HEK293 (cell line): ENCODE measurements at regions not wholly inside any gene's neighbourhood (a gene's known extent, or its start where the extent isn't known, plus 50 kb on each side); places are given as distances from the start of the nearest gene placed in this dataset.
"Not testable (repeated sequence)": the region's sequence is repeated elsewhere in the genome, so short reads cannot be mapped to it uniquely, and the experiment has no call there.

ENCODE experiments used
- CTCF ChIA-PET: fragments of 350-600 bp; formaldehyde crosslinking; extraction: SDS; loops from one replicate; lab custom pipeline; 2021; ENCODE audit warnings: antibody characterized with exemption; lab: Yijun Ruan, JAX
- POLR2A ChIA-PET: fragments of 300-600 bp; formaldehyde crosslinking; extraction: SDS; loops from one replicate; lab custom pipeline; 2020; ENCODE audit warnings: antibody characterized with exemption, inconsistent platforms; lab: Yijun Ruan, JAX
- H3K27ac ChIP-seq: fragments of 200-500 bp; sonication (Bioruptor generic); 2 replicates; pipeline ENCODE4 v1.5.1; 2014; ENCODE audit warnings: low read depth, low read length, control low read depth, inconsistent platforms; ENCODE audit errors: extremely low read depth
- H3K36me3 ChIP-seq, 2 experiments: fragments of 200-500 bp in 1 of 2; sonication (Bioruptor generic) in 1 of 2; 1 replicate in 1 of 2; 2 replicates in 1 of 2; pipeline ENCODE4 v1.5.1; 2014 to 2017; ENCODE audit warnings: inconsistent platforms in 2 of 2, low read length in 2 of 2; ENCODE audit not compliant: control insufficient read depth in 2 of 2, insufficient read depth in 1 of 2
- H3K4me1 ChIP-seq: fragments of 200-500 bp; sonication (Bioruptor generic); 2 replicates; pipeline ENCODE4 v1.5.1; 2014; ENCODE audit warnings: mild to moderate bottlenecking, low read length, inconsistent platforms; ENCODE audit not compliant: control insufficient read depth, insufficient read depth
- H3K4me3 ChIP-seq: 2 replicates; pipeline ENCODE4 v1.5.1; 2011; ENCODE audit warnings: low read depth, mild to moderate bottlenecking, control low read depth, low read length, moderate library complexity
- H3K9me3 ChIP-seq: fragments of 200-500 bp; sonication (Bioruptor generic); 2 replicates; pipeline ENCODE4 v1.5.1; 2014; ENCODE audit warnings: low read depth, low read length, inconsistent platforms; ENCODE audit not compliant: control insufficient read depth, insufficient read depth
- KLF8 ChIP-seq: fragments of 450-650 bp; formaldehyde crosslinking; IDR thresholded peaks from 2 replicates; pipeline ENCODE4 v1.5.1; 2016; ENCODE audit warnings: missing biosample characterization, missing genetic modification characterization
- ZNF133 ChIP-seq: fragments of 450-650 bp; formaldehyde crosslinking; IDR thresholded peaks from 2 replicates; pipeline ENCODE4 v1.5.1; 2016; ENCODE audit warnings: missing biosample characterization, missing genetic modification characterization
- ZNF138 ChIP-seq: fragments of 450-650 bp; formaldehyde crosslinking; IDR thresholded peaks from 2 replicates; pipeline ENCODE4 v1.5.1; 2016; ENCODE audit warnings: missing biosample characterization, missing genetic modification characterization, borderline replicate concordance
- ZNF140 ChIP-seq: fragments of 450-650 bp; formaldehyde crosslinking; IDR thresholded peaks from 2 replicates; pipeline ENCODE4 v1.5.1; 2016; ENCODE audit warnings: missing biosample characterization, missing genetic modification characterization
- ZNF175 ChIP-seq: fragments of 450-650 bp; formaldehyde crosslinking; IDR thresholded peaks from 2 replicates; pipeline ENCODE4 v1.5.1; 2016; ENCODE audit warnings: missing biosample characterization, missing genetic modification characterization
- ZNF394 ChIP-seq: fragments of 450-650 bp; formaldehyde crosslinking; IDR thresholded peaks from 2 replicates; pipeline ENCODE4 v1.5.1; 2016; ENCODE audit warnings: missing biosample characterization, missing genetic modification characterization, mild to moderate bottlenecking, moderate library complexity, borderline replicate concordance
- ZNF423 ChIP-seq: fragments of 450-650 bp; formaldehyde crosslinking; IDR thresholded peaks from 2 replicates; pipeline ENCODE4 v1.5.1; 2016; ENCODE audit warnings: missing biosample characterization, missing genetic modification characterization
- ZNF555 ChIP-seq: fragments of 450-650 bp; formaldehyde crosslinking; conservative IDR thresholded peaks from 2 replicates; pipeline ENCODE4 v1.5.1; 2017; ENCODE audit warnings: missing biosample characterization, mild to moderate bottlenecking, missing genetic modification characterization, inconsistent platforms
- ZNF596 ChIP-seq: fragments of 450-650 bp; IDR thresholded peaks from 2 replicates; pipeline ENCODE4 v1.5.0; 2018; ENCODE audit warnings: missing biosample characterization, mild to moderate bottlenecking, missing genetic modification characterization, moderate library complexity
- ZNF626 ChIP-seq: fragments of 450-650 bp; sonication (Bioruptor Pico); formaldehyde crosslinking; IDR thresholded peaks from 2 replicates; pipeline ENCODE4 v1.5.1; 2018; ENCODE audit warnings: missing biosample characterization, missing genetic modification characterization, inconsistent platforms
- ZNF654 ChIP-seq: fragments of 450-650 bp; formaldehyde crosslinking; IDR thresholded peaks from 2 replicates; pipeline ENCODE4 v1.5.1; 2016; ENCODE audit warnings: low read depth, missing biosample characterization, missing genetic modification characterization
- ZNF664 ChIP-seq: fragments of 450-650 bp; formaldehyde crosslinking; IDR thresholded peaks from 2 replicates; pipeline ENCODE4 v1.5.1; 2016; ENCODE audit warnings: missing biosample characterization, missing genetic modification characterization
- ZSCAN16 ChIP-seq: fragments of 450-650 bp; formaldehyde crosslinking; IDR thresholded peaks from 2 replicates; pipeline ENCODE4 v1.5.1; 2016; ENCODE audit warnings: missing biosample characterization, missing genetic modification characterization
- ZXDB ChIP-seq: fragments of 450-650 bp; formaldehyde crosslinking; IDR thresholded peaks from 2 replicates; pipeline ENCODE4 v1.5.1; 2016; ENCODE audit warnings: missing biosample characterization, missing genetic modification characterization
- TF ChIP-seq, protein P1 (sequence below): fragments of 450-650 bp; formaldehyde crosslinking; IDR thresholded peaks from 2 replicates; pipeline ENCODE4 v1.5.1; 2016; ENCODE audit warnings: missing biosample characterization, missing genetic modification characterization
- TF ChIP-seq, protein P2 (sequence below): fragments of 450-650 bp; formaldehyde crosslinking; IDR thresholded peaks from 2 replicates; pipeline ENCODE4 v1.5.1; 2016; ENCODE audit warnings: missing biosample characterization, missing genetic modification characterization
- TF ChIP-seq, protein P3 (sequence below): fragments of 450-650 bp; formaldehyde crosslinking; IDR thresholded peaks from 2 replicates; pipeline ENCODE4 v1.5.1; 2016; ENCODE audit warnings: missing biosample characterization, missing genetic modification characterization
- TF ChIP-seq, protein P4 (sequence below): fragments of 450-650 bp; formaldehyde crosslinking; conservative IDR thresholded peaks from 2 replicates; pipeline ENCODE4 v1.5.1; 2016; ENCODE audit warnings: low read depth, missing biosample characterization, missing genetic modification characterization

DNA sequence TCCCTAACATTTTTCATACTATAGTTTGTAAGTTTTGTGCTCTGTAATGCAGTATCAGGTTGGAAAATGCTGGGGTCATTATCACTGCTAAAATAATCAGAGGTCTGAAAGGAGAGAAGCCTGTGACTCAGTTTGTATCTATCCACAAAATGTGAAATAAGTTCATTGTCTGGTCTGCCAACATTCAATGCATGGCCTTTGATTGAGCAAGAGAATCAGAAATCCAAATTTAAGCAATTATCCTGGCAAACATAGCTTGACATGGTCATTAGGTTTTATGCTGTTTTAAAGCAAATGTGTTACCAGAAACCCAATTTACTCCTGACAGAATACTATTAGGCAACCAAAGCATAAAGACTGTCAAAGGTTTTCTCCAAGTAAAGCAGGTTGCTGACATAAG, 709.7 kb upstream of the SEMA3D start:
- ChIA-PET POLR2A (no interaction called here), CTCF (interaction anchor here (1.0 kb wide), 1 partner anchor 573 kb away, joined by 3 read pairs; no protein-coding TSS in a partner anchor)
- no peak overlapping the region for H3K4me3 ChIP-seq
- TF ChIP-seq, protein P1, sequence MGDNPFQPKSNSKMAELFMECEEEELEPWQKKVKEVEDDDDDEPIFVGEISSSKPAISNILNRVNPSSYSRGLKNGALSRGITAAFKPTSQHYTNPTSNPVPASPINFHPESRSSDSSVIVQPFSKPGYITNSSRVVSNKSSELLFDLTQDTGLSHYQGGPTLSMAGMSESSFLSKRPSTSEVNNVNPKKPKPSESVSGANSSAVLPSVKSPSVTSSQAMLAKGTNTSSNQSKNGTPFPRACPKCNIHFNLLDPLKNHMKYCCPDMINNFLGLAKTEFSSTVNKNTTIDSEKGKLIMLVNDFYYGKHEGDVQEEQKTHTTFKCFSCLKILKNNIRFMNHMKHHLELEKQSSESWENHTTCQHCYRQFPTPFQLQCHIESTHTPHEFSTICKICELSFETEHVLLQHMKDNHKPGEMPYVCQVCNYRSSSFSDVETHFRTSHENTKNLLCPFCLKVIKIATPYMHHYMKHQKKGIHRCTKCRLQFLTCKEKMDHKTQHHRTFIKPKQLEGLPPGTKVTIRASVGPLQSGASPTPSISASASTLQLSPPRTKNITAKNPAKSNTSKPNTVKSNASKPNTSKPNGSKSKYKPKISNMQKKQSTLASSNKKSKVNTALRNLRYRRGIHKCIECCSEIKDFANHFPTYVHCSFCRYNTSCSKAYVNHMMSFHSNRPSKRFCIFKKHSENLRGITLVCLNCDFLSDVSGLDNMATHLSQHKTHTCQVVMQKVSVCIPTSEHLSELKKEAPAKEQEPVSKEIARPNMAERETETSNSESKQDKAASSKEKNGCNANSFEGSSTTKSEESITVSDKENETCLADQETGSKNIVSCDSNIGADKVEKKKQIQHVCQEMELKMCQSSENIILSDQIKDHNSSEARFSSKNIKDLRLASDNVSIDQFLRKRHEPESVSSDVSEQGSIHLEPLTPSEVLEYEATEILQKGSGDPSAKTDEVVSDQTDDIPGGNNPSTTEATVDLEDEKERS (tag by site-specific recombination): no peak
- TF ChIP-seq ZXDB (tag by site-specific recombination) (no peak), ZNF133 (tag by site-specific recombination) (no peak), ZNF596 (tag by site-specific recombination) (no peak), KLF8 (no peak), ZSCAN16 (tag by site-specific recombination) (no peak), ZNF555 (tag by site-specific recombination) (no peak), ZNF664 (no peak)
- TF ChIP-seq, protein P2, sequence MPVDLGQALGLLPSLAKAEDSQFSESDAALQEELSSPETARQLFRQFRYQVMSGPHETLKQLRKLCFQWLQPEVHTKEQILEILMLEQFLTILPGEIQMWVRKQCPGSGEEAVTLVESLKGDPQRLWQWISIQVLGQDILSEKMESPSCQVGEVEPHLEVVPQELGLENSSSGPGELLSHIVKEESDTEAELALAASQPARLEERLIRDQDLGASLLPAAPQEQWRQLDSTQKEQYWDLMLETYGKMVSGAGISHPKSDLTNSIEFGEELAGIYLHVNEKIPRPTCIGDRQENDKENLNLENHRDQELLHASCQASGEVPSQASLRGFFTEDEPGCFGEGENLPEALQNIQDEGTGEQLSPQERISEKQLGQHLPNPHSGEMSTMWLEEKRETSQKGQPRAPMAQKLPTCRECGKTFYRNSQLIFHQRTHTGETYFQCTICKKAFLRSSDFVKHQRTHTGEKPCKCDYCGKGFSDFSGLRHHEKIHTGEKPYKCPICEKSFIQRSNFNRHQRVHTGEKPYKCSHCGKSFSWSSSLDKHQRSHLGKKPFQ (tag by site-specific recombination): no peak
- H3K4me1 ChIP-seq: no peaks in the 10 kb centered on the region
- no peaks in the 10 kb centered on the region for H3K36me3 ChIP-seq
- H3K9me3 ChIP-seq: no peaks in the 10 kb centered on the region
- H3K27ac ChIP-seq: no peak overlapping the region

DNA sequence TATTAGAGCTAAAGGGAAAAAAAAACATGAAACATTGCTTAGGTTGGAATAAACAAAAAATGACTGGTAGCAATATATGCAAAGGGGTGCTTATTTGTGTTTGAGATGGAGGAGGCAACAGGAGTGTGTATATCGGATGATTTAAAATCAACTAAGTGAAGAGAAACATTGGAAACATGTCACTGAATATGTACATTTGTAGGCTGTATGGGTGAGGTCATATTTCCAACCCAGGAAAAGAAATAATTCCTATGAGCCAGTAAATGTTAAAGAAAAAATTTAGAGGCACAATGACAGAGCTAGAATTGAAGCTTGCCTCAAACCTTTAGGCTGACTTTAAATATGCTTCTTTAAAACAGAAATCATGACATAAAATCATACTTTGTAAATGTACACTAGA, 709.0 kb upstream of the SEMA3D start:
- no peaks in the 10 kb centered on the region for H3K4me1 ChIP-seq
- POLR2A ChIA-PET: no interaction called here
- CTCF ChIA-PET: interaction anchor here (0.6 to 1.1 kb wide), 3 partner anchors 9 to 550 kb away, joined by 3 to 4 read pairs (median 4); no protein-coding TSS in a partner anchor
- H3K9me3 ChIP-seq: no peaks in the 10 kb centered on the region
- H3K27ac ChIP-seq: no peak overlapping the region
- no peaks in the 10 kb centered on the region for H3K36me3 ChIP-seq
- TF ChIP-seq ZNF626 (tag by site-specific recombination) (no peak), ZNF175 (tag by site-specific recombination) (no peak), ZNF423 (tag by site-specific recombination) (no peak)
- no peak overlapping the region for H3K4me3 ChIP-seq

DNA sequence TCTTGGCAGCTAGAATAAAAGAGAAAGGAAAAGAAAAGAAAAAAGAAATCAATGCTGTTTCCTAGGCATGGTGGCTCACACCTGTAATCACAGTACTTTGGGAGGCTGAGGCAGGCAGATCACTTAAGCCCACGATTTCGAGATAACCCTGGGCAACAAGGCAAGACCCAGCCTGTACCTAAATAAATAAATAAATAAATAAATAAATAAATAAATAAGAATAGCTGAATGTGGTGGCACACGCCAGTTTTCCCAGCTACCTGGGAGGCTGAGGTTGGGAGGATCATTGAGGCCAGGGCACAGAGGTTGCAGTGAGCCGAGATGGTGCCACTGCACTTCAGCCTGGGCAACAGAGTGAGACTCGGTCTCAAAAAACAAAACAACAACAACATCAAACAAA, 705.0 kb upstream of the SEMA3D start:
- CTCF ChIA-PET: interaction anchor here (0.6 to 2.8 kb wide), 3 partner anchors 578 to 1347 kb away, joined by 3 to 32 read pairs (median 3); no protein-coding TSS in a partner anchor
- POLR2A ChIA-PET, H3K36me3 ChIP-seq, H3K4me1 ChIP-seq, H3K4me3 ChIP-seq, H3K9me3 ChIP-seq, H3K27ac ChIP-seq: not testable (repeated sequence)
- TF ChIP-seq, protein P3, sequence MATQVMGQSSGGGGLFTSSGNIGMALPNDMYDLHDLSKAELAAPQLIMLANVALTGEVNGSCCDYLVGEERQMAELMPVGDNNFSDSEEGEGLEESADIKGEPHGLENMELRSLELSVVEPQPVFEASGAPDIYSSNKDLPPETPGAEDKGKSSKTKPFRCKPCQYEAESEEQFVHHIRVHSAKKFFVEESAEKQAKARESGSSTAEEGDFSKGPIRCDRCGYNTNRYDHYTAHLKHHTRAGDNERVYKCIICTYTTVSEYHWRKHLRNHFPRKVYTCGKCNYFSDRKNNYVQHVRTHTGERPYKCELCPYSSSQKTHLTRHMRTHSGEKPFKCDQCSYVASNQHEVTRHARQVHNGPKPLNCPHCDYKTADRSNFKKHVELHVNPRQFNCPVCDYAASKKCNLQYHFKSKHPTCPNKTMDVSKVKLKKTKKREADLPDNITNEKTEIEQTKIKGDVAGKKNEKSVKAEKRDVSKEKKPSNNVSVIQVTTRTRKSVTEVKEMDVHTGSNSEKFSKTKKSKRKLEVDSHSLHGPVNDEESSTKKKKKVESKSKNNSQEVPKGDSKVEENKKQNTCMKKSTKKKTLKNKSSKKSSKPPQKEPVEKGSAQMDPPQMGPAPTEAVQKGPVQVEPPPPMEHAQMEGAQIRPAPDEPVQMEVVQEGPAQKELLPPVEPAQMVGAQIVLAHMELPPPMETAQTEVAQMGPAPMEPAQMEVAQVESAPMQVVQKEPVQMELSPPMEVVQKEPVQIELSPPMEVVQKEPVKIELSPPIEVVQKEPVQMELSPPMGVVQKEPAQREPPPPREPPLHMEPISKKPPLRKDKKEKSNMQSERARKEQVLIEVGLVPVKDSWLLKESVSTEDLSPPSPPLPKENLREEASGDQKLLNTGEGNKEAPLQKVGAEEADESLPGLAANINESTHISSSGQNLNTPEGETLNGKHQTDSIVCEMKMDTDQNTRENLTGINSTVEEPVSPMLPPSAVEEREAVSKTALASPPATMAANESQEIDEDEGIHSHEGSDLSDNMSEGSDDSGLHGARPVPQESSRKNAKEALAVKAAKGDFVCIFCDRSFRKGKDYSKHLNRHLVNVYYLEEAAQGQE: peak; percentile 45; the same call in 1 of the 2 replicates
- TF ChIP-seq, protein P4, sequence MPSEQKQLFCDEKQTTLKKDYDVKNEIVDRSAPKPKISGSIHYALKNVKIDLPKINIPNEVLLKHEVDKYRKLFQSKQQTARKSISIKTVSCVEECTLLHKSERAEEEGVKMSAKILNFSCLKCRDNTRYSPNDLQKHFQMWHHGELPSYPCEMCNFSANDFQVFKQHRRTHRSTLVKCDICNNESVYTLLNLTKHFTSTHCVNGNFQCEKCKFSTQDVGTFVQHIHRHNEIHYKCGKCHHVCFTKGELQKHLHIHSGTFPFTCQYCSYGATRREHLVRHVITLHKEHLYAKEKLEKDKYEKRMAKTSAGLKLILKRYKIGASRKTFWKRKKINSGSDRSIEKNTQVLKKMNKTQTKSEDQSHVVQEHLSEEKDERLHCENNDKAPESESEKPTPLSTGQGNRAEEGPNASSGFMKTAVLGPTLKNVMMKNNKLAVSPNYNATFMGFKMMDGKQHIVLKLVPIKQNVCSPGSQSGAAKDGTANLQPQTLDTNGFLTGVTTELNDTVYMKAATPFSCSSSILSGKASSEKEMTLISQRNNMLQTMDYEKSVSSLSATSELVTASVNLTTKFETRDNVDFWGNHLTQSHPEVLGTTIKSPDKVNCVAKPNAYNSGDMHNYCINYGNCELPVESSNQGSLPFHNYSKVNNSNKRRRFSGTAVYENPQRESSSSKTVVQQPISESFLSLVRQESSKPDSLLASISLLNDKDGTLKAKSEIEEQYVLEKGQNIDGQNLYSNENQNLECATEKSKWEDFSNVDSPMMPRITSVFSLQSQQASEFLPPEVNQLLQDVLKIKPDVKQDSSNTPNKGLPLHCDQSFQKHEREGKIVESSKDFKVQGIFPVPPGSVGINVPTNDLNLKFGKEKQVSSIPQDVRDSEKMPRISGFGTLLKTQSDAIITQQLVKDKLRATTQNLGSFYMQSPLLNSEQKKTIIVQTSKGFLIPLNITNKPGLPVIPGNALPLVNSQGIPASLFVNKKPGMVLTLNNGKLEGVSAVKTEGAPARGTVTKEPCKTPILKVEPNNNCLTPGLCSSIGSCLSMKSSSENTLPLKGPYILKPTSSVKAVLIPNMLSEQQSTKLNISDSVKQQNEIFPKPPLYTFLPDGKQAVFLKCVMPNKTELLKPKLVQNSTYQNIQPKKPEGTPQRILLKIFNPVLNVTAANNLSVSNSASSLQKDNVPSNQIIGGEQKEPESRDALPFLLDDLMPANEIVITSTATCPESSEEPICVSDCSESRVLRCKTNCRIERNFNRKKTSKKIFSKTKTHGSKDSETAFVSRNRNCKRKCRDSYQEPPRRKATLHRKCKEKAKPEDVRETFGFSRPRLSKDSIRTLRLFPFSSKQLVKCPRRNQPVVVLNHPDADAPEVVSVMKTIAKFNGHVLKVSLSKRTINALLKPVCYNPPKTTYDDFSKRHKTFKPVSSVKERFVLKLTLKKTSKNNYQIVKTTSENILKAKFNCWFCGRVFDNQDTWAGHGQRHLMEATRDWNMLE: peak; percentile 76
- TF ChIP-seq ZNF654 (tag by site-specific recombination): peak; percentile 11; the same call in 1 of the 2 replicates
- peak; percentile 53 for TF ChIP-seq ZNF555 (tag by site-specific recombination)
- 0 out of 2 replicates have a peak, but pooled peaks have one; percentile 28 for TF ChIP-seq ZNF138 (tag by site-specific recombination)
- TF ChIP-seq ZNF394 (tag by site-specific recombination): peak; percentile 75; the same call in 1 of the 2 replicates
- TF ChIP-seq ZNF140: peak; percentile 39; the same call in 1 of the 2 replicates
